ENCODE measurements at regions not wholly inside any gene's neighbourhood (a gene's known extent, or its start where the extent isn't known, plus 50 kb on each side); places are given as distances from the start of the nearest gene placed in this dataset.

GRCh38 chr1:70909262-70909822 is 138.3 kb downstream of the PTGER3 start:
- Histone ChIP-seq H3K9ac (ENCODE audit: low read length) (no peak overlapping the region), H2AFZ (ENCODE audit: insufficient read depth, low read depth, low read length, poor library complexity, severe bottlenecking) (no peak overlapping the region), H3K4me3 (ENCODE audit: control extremely low read depth in 1 of 5, extremely low read depth in 1 of 5, insufficient read depth in 1 of 5, low read depth in 2 of 5, low read length in 4 of 5) (no peak overlapping the region), H3K4me2 (replicated peaks; ENCODE audit: low read depth, low read length, poor library complexity, severe bottlenecking) (no peak overlapping the region), H4K20me1 (ENCODE audit: control insufficient read depth, insufficient read depth, low read length, poor library complexity, severe bottlenecking) (no peaks in the 10 kb centered on the region), H3K79me2 (ENCODE audit: control insufficient read depth, insufficient read depth, low read length) (no peaks in the 10 kb centered on the region), H3K27me3 (replicated peaks in 1 of 4; ENCODE audit: control extremely low read depth in 1 of 4, control insufficient read depth in 3 of 4, insufficient read depth in 4 of 4, low read length in 3 of 4) (no peaks in the 10 kb centered on the region), H3K36me3 (replicated peaks in 1 of 2; ENCODE audit: control extremely low read depth in 1 of 2, control insufficient read depth in 1 of 2, extremely low read depth in 1 of 2, insufficient read depth in 2 of 2, low read length in 1 of 2) (no peaks in the 10 kb centered on the region), H3K4me1 (ENCODE audit: control insufficient read depth in 2 of 2, insufficient read depth in 2 of 2, low read length in 2 of 2) (no peaks in the 10 kb centered on the region), H3K27ac (ENCODE audit: low read length in 2 of 2) (no peak overlapping the region), H3K9me3 (ENCODE audit: control extremely low read depth in 1 of 3, control insufficient read depth in 2 of 3, insufficient read depth in 1 of 3, low read length in 2 of 3) (peaks cover 0 to 4% (median 0%) of the 10 kb centered on the region in 3 donors)
- no peak for DNase-seq
- no peaks in the 10 kb centered on the region for H3K4me1 Mint-ChIP-seq
- ChIA-PET CTCF (no interaction called here), POLR2A (no interaction called here)
- no peaks in the 10 kb centered on the region for H3K9me3 Mint-ChIP-seq (ENCODE audit: insufficient read depth)
- TF ChIP-seq, protein P1, sequence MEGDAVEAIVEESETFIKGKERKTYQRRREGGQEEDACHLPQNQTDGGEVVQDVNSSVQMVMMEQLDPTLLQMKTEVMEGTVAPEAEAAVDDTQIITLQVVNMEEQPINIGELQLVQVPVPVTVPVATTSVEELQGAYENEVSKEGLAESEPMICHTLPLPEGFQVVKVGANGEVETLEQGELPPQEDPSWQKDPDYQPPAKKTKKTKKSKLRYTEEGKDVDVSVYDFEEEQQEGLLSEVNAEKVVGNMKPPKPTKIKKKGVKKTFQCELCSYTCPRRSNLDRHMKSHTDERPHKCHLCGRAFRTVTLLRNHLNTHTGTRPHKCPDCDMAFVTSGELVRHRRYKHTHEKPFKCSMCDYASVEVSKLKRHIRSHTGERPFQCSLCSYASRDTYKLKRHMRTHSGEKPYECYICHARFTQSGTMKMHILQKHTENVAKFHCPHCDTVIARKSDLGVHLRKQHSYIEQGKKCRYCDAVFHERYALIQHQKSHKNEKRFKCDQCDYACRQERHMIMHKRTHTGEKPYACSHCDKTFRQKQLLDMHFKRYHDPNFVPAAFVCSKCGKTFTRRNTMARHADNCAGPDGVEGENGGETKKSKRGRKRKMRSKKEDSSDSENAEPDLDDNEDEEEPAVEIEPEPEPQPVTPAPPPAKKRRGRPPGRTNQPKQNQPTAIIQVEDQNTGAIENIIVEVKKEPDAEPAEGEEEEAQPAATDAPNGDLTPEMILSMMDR (IDR thresholded peaks at IDR 0.05) = no peak
- TF ChIP-seq EZH2 (IDR thresholded peaks at IDR 0.05; ENCODE audit: borderline replicate concordance, insufficient read depth, low read depth, low read length, poor library complexity, severe bottlenecking) = no peak
- intact Hi-C loops (cut with micrococcal nuclease) = no loop called here
- H3K4me3 Mint-ChIP-seq = no peak overlapping the region
- WGBS (ENCODE audit: insufficient coverage) = no CpG with 5 or more reads among the region's 3 CpGs
- H3K27ac Mint-ChIP-seq = no peak overlapping the region
- ATAC-seq (ENCODE audit: low read depth) = no peak
- H3K27me3 Mint-ChIP-seq = no peaks in the 10 kb centered on the region

DNA sequence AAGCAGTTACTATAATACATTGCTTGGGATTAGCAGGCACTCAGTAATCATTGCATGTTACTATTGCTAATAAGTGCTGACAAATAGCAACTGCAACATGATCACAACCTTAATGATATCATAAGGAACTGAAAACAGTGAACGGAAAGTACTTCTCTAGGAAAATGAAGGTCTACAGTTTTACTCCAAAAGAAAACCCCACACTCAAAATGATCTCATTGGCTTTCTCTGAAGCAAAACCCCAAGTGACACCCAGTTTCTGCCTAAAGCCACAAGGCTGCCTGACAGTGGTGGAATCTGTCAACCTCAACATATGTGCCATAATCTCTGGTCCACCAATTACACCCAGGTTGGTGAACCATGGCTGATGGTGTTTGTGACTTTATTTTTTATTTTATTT is 137.6 kb downstream of the PTGER3 start:
- no peak for ATAC-seq (ENCODE audit: low read depth)

More for the DNA sequence above, 137.6 kb downstream of the PTGER3 start:
- CTCF ChIA-PET = no interaction called here
- Histone ChIP-seq H3K9ac (ENCODE audit: low read length) (no peak overlapping the region), H3K36me3 (replicated peaks in 1 of 2; ENCODE audit: control extremely low read depth in 1 of 2, control insufficient read depth in 1 of 2, extremely low read depth in 1 of 2, insufficient read depth in 2 of 2, low read length in 1 of 2) (no peaks in the 10 kb centered on the region), H3K4me2 (replicated peaks; ENCODE audit: low read depth, low read length, poor library complexity, severe bottlenecking) (no peak overlapping the region), H4K20me1 (ENCODE audit: control insufficient read depth, insufficient read depth, low read length, poor library complexity, severe bottlenecking) (no peaks in the 10 kb centered on the region), H3K4me3 (ENCODE audit: control extremely low read depth in 1 of 5, extremely low read depth in 1 of 5, insufficient read depth in 1 of 5, low read depth in 2 of 5, low read length in 4 of 5) (no peak overlapping the region), H2AFZ (ENCODE audit: insufficient read depth, low read depth, low read length, poor library complexity, severe bottlenecking) (no peak overlapping the region), H3K4me1 (ENCODE audit: control insufficient read depth in 2 of 2, insufficient read depth in 2 of 2, low read length in 2 of 2) (no peaks in the 10 kb centered on the region), H3K27me3 (replicated peaks in 1 of 4; ENCODE audit: control extremely low read depth in 1 of 4, control insufficient read depth in 3 of 4, insufficient read depth in 4 of 4, low read length in 3 of 4) (no peaks in the 10 kb centered on the region), H3K9me3 (ENCODE audit: control extremely low read depth in 1 of 3, control insufficient read depth in 2 of 3, insufficient read depth in 1 of 3, low read length in 2 of 3) (peaks cover 0 to under 1% (median 0%) of the 10 kb centered on the region in 3 donors), H3K27ac (ENCODE audit: low read length in 2 of 2) (no peak overlapping the region), H3K79me2 (ENCODE audit: control insufficient read depth, insufficient read depth, low read length) (no peaks in the 10 kb centered on the region)
- H3K4me3 Mint-ChIP-seq = no peak overlapping the region
- intact Hi-C loops (cut with micrococcal nuclease) = no loop called here
- POLR2A ChIA-PET = no interaction called here
- DNase-seq = no peak
- H3K9me3 Mint-ChIP-seq (ENCODE audit: insufficient read depth) = no peaks in the 10 kb centered on the region
- 83% methylated on average over 1 of the region's 1 CpG for WGBS (ENCODE audit: insufficient coverage)
- no peaks in the 10 kb centered on the region for H3K27me3 Mint-ChIP-seq
- no peak overlapping the region for H3K27ac Mint-ChIP-seq
- TF ChIP-seq EZH2 (IDR thresholded peaks at IDR 0.05; ENCODE audit: borderline replicate concordance, insufficient read depth, low read depth, low read length, poor library complexity, severe bottlenecking) = no peak
- TF ChIP-seq, protein P1 (IDR thresholded peaks at IDR 0.05) = no peak
- H3K4me1 Mint-ChIP-seq = no peaks in the 10 kb centered on the region
